ENCODE measurements at regions not wholly inside any gene's neighbourhood (a gene's known extent, or its start where the extent isn't known, plus 50 kb on each side); places are given as distances from the start of the nearest gene placed in this dataset.

DNA sequence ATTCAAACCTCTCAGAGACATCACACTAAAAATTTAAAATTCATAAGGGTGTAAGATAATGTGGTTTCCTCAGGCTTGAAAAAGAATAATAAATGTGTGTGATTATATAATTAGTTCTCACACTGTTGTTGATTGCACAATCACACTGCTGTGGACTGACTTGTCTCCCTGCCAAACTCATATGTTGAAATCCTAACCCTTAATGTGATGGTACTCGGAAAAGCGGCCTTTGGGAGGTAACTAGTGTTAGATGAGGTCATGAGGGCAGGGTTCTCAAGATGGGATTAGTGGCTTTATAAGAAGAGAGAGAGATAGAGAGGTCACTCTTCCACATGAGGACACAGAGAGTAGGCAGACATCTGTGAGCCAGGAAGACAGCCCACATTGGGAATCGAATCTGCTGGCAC lies 128.5 kb upstream of the COL1A2 start:
- no peak for DNase-seq (ENCODE audit: low read depth in 3 of 3, low spot score in 1 of 3)

DNA sequence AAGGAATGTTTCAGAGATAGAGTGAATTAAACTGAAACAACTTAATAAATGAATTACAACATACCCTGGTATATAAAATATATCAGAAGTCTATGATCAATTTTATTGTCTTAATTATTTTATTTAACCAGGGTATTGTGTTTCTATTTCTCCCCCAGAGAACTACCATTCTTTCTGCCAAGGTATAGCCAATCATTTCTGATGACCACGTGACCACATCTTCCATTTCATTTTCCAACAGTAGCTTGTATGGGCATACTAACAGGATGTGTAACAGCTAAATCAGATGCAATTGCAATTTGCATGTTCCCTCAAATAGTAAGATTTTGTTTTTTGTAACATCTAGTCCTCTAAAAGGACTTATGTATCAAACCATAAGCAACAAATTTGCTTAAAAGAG lies 123.9 kb upstream of the COL1A2 start:
- no peak for DNase-seq (ENCODE audit: low read depth in 3 of 3, low spot score in 1 of 3)

DNA sequence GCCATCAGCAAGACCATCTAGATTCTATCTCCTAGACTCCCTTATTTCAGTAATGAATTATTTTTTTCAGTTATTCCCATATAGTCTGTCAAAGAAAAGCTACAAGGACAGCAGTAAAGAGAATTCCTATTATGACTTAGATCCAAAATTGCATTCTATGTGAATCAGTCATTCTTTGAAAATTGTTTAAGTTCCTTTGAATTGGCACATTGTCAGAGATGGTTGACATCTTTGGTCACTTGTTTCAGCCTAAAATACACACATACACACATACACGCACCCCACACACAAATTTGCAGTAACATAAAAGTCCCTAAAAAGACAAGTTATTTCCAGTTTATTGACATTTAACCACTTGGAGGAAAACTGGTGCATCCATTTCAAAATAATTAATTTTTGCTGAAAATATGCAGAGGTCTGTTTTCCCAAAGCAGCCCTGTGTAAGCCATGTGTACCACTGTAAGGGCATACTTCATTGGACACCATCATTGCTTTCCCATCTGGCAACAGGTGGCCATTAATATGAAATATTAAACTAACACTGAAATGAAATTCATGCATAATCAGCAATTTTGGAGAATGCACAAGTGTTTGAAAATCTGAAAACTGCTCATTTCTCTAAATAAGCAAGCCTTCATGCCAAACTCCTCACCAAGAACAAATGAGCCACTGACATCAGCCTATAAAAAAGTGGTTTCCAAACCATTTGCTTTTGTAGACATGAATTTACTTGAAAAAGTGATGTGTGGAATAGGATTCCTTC lies 121.7 kb upstream of the COL1A2 start:
- DNase-seq (ENCODE audit: low read depth in 3 of 3, low spot score in 1 of 3): no peak

DNA sequence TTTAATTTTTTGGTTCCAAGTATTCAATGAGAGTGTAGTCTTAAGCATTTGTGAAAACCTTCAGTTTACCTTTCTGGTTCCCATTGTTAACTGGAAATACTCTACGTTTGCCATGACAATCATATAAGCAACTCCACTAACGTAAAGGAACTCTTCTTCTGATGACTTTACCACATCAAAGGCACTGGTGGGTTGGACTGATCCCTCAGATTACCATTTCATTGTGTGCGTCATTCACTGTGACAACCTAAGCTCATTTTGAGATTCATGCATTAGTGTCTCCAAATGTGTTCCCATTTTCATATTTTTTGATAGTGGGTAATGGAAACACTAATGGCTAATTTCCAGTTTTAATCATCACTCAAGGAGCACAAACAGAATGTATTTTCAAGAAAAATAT lies 119.9 kb upstream of the COL1A2 start:
- DNase-seq (ENCODE audit: low read depth in 3 of 3, low spot score in 1 of 3): no peak

DNA sequence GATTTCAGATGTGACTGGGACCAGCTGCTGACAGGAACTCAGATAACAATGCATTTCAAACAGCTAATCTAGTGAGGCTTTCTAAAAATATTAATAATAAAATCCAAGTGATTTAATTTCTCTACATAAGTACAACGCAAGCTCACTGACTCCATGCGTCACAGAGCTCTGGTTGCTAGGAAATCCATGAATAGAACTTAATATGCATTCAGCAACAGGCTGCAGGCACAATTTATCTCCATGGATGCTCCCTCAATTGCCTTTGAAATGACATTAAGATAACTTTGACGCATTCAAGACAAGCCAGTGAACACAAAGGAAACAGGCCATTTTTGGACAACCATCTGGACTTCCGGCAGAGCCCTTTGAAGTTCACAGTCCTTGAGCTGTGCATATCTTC lies 118.7 kb upstream of the COL1A2 start:
- DNase-seq (ENCODE audit: low read depth in 3 of 3, low spot score in 1 of 3): no peak

DNA sequence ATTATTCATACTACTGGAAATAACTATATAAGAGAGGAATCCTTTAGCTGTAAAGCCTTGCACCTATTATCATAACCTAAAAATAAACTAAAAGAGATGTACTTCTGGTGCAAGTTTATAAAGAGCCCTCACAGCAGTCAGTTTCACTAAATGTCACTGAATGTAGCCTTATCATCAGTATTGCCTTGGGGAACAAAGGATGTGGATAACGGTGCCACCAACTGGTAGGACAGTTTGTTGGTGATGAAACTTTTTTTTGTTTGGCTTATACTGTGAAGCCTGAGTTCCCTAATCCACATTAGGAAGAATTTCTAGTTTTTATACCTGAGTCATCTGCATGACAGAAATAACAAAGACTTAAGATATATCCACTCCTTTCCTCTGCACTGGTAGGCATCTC lies 117.9 kb upstream of the COL1A2 start:
- no peak for DNase-seq (ENCODE audit: low read depth in 3 of 3, low spot score in 1 of 3)

DNA sequence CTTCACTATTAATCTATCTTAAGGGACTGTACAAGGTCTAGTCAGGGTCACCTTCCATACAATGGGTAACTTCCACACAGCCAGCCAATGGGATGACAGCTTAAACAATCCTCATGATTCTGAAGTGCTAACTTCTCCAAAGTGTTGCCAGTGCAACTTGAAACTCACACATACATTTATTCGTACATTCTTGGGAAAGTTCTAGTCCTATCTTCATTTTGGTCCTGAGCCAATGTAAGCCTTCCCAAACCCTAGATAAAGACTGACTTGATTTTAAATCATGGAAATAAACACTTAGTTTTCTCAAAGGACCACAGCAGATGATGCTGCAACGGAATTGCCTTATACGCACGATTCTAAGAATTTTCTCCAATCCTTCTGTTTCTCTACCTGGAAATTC lies 117.5 kb upstream of the COL1A2 start:
- DNase-seq (ENCODE audit: low read depth in 3 of 3, low spot score in 1 of 3): no peak

DNA sequence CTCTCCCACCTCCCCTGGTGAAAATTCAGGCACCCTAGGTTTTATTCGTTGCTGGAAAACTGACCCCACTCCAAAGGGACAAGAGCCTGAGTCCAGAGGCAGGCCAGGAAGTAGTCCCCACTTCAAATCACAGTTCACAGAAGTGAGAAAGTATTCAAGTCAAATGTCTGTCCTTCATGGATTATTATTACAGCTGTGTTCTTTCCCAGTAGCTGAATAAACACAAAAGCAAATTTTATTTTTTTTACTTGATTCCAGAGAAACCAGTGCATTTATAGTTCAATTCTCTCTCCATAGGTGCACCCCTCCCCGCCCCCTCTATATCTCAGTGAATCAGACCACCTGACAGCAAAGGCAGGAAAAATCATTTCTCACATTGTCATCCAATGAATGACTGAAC lies 113.8 kb upstream of the COL1A2 start:
- no peak for DNase-seq (ENCODE audit: low read depth in 3 of 3, low spot score in 1 of 3)

DNA sequence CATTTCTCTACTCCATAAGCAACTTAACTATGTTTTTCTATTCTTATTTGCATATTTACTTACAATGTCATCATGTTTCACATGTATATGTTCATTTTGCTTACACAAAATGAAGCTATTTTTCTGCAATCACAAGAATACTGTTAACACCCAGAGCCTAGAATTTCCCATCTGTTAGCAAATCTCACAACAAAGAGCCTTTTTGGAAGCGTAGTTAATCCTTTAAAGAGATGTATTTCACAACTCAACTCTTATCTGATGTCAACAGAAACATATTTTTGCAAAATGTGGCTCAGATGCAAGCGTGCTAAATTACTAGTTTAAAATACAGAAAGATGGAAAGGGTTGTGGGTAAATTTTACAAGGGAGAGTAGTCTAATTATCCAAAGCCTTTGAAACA lies 110.6 kb upstream of the COL1A2 start:
- no peak for DNase-seq (ENCODE audit: low read depth in 3 of 3, low spot score in 1 of 3)

DNA sequence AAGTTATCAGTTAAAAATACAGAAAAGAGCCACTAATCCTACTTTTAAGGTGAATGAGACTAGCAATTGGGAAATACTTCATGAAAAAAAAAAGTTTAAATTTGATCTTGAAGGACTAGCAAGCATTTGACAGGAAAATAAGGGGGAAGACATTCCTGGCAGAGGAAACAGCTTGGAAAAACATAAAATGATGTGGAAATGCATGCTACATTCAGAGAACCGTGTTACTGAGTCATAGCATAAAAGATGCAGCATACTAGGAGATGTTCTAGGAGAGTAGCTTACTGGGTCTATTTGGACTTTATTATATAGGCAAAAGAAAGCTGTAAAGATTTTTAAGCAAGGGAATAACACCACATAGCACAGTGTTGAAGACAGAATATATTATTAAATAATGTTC lies 108.6 kb upstream of the COL1A2 start:
- no peak for DNase-seq (ENCODE audit: low read depth in 3 of 3, low spot score in 1 of 3)

DNA sequence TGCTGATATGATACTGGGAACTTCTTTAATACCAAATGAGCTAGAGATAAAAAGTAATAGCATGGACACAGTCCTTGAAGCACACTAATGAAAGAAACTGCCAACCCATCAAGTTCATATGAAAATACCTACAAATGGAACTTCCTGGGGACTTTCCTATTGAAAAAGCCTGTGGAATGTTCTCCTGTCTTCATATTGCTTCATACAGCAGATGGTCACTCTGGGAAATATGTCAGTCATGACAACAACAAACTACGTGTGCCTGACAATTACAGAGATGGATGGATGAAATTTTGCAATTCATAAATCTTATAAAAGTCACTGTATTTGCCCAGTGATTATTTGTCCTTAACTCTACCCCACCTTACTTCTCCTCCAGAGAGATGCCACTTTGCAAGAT lies 106.6 kb upstream of the COL1A2 start:
- no peak for DNase-seq (ENCODE audit: low read depth in 3 of 3, low spot score in 1 of 3)

DNA sequence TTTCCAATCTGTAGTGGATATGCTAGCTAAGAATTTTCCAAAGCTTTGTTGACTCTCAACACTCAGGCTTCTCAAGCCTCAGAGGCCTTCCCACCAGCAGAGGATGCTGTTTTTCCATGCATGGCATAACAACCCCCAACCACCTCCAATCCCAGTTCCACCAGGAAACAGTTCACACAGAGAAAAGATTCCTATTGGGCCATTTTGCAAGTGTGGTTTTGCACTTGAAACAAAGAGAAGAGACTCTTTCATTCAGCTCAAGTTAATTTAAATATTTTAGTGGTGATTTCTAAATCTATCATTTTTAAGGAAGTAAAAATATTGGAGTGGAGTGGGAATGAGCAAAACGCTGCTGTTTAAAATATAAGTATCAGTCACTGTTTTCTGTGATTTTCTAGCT lies 105.6 kb upstream of the COL1A2 start:
- no peak for DNase-seq (ENCODE audit: low read depth in 3 of 3, low spot score in 1 of 3)

DNA sequence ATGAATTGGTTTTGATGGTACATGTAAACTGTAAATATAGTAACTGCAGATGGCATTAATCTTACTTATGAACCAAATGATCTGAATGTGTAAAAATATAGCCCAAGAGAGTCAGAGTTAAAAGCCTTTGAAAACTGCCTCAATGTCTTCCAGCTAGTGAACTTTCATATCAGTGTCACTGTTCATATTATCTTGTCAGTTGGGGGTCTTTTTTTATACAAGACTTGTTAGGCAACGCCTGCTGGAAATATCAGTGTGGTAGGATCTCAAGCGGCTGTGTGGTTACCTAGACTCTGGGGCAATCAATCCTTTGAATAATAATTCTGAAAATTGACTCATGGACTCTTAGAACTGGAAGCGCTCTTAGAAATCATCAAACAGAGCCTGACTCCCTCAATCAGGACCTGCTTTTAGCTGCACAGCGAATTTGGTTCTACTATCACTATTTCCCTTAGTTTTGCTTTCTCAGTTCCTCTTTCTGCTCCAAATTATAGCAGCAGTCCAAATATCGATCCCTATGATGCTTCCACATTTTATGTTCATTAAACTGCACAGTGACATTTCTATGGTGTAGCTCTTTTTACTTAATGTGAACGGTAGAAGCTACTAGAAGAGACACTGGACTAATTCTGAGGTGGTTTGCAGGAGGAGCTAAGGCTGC lies 100.1 kb upstream of the COL1A2 start:
- no peak for DNase-seq (ENCODE audit: low read depth in 3 of 3, low spot score in 1 of 3)

DNA sequence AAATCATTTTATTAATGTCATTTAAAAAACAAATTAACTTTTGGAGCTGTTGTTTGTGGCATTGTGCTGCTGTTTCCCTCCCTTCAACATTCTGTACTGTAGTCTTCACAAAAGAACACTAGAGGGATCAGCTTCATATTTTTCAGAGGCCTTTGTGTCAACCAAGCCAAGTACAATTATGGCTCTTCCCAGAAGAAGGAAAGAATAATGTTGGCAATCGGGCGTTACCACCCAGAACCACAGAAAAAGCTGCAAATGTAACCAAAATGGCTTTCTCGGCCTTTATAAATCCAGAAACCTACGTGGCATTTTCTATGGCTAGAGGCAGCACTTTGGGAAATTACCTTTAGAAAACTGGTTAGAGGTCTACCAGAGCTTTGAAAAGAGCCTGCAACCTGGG lies 98.8 kb upstream of the COL1A2 start:
- DNase-seq (ENCODE audit: low read depth in 3 of 3, low spot score in 1 of 3): no peak

DNA sequence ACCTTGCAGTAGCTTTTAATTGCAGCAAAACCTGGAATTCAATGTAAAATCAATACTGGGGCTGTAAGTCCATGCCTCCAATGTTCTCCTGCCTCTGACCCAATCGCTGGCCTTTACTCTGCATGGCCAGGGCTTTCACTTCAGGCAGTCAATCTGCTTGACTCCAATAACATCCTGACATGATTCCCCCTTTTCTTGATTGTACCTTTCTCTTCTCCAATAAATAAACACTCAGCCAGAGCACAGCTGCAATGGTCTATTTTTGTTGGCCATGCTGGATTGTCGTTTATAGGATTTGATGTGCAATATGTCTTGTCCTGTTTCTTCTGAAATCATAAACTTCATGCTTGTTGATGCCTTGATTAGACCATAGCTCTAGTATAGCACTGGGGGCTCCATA lies 97.8 kb upstream of the COL1A2 start:
- DNase-seq (ENCODE audit: low read depth in 3 of 3, low spot score in 1 of 3): no peak

DNA sequence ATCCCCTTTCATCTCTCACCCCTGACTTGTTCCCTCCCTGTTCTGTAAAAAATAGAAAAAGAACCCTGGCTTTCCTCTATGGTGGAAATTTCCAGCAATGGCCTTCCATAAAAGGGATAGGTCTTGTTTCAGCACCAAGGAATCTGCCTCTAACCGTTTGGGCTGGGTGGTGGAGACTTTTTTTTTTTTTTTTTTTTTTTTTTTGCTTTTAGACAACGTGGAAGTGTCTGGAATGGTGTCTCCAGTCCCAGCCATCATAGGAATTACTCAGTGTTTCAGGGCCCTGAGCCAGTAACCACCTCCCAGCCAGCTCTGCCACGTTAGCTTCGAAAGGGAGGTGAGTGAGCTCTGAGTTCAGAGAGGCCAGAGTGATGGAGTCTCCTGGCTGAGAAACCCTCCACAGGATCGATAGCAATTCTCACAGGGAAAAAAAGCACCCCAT lies 97.3 kb upstream of the COL1A2 start:
- DNase-seq (ENCODE audit: low read depth in 3 of 3, low spot score in 1 of 3): no peak

DNA sequence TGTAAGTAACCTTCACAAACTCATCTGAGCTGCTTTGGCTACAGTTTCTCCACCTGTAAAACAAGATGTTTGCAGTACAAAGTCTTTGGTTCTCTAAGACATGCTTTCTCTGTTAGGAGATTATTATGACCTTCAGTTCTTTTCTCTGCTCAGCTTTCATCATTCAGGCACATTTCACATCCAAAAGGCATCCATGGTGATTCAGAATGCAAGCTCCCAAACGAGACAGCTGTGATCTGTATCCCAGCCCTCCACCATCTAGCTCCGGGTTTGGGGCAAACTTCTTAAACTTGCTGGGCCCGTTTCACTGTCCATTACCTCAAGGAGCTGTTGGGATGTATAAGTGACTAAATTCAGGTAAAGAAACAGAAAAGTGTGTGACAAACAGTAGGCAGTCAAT lies 95.8 kb upstream of the COL1A2 start:
- DNase-seq (ENCODE audit: low read depth in 3 of 3, low spot score in 1 of 3): no peak

DNA sequence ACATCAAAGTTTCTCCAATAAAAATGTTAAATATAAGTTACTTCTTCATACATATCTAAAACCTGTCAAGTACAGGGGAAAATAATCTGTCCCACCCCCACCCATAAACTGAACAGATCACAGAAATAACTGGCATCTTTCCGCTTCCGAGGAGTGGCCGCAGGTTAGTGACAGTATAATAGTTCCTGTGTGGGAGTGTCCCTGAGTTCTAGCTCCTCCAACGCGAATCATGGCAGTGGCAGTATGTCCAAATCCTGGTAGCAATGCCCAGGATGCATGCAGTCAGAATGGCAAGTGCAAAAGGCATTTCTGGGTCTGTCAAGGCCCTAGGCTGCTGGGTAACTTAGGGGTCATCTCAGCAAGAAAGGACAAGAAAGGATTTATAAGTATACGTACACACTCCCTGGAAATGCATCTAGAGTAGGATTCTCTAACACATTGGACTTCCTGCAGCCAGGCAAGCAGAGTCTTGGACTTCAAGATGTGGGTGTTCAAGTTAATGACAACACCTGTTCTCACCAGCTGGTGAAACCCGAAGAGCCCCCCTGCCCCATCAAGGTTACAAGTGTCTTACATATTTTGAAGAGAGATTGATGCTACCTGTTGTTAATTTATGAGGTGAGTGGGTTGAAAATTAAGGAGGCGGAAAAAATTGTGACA lies 94.4 kb upstream of the COL1A2 start:
- DNase-seq (ENCODE audit: low read depth in 3 of 3, low spot score in 1 of 3): no peak

DNA sequence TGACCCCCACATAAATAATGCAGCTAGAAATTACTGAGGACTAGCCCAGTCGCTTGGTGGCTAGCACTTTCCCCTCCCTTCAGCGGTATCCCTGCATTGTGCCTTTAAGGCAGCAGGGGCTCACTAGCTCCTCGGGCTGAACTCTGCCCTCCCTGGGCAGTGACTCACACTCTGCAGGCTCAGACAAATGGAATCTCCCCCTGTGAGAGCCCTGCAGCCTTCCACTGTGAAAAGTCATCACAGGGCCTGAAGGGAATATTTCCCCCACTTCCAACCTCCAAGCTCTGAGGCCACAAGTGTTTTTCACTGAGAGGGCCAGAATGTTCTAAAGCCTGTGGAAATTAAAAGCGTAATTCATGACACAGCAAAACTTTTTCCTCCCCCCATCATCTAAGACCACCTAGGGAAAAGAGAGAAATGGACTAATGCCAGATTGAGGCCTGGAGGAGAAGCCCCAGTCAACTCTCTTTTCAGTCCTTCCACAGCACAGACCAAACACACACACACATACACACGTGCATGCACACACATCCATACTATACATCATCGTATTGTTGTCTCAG lies 93.6 kb upstream of the COL1A2 start:
- DNase-seq (ENCODE audit: low read depth in 3 of 3, low spot score in 1 of 3): no peak

DNA sequence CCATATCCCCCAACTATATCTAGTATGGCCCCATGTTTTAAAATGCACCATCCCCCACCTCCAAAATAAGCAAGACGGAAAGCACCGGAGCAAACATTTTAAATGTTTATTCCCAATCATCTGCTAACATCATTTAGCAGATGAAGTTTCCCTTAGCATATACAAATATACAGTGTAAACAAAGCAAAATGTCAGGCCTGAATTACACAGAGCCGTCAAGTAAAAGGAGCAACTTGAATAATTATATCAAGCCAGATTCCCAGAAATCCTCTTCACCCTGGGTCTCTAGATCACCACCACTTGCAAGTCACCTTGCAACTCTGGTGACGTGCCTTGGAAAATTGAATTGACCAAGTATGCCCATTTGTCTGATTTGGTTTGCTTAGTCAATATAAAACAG lies 91.6 kb upstream of the COL1A2 start:
- no peak for DNase-seq (ENCODE audit: low read depth in 3 of 3, low spot score in 1 of 3)

DNA sequence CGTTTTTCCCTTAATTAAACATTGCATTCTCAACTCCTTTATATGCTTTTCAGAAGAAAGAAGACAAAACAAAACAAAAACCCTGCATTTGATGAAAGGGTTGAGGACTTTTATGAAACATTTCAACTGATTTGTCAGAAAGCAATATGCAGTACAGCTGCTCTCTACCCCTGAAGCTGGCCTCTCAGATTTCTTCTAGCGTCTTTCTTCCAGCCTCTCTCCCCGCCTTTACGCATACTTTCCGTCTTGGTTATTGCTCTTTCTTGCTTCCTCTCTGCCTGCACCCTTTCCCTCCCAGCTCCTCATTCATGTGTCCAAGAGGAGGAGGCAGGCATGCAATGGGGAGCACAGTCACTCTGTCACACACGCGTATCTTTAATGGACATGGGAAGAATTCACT lies 91.0 kb upstream of the COL1A2 start:
- no peak for DNase-seq (ENCODE audit: low read depth in 3 of 3, low spot score in 1 of 3)

DNA sequence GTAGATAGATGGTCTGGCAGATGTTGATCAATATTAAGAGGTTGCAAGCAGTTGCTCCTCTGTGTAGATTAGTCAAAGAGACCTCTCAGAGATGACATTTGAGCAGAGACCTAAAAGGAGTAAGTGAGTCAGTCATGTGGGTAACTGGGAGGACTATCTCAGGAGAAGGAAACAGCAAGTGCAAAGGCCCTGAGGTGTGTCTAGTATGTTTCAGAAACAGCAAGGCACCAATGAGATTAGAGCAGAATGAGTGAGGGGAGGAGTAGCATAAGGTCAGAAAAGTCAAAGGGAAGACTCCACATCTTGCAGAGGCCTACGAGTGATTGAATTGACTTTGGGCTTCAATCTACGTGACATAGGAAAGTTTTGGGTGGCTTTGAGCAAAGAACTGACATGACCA lies 89.8 kb upstream of the COL1A2 start:
- no peak for DNase-seq (ENCODE audit: low read depth in 3 of 3, low spot score in 1 of 3)
